C4-2B (cell line): ENCODE measurements at regions not wholly inside any gene's neighbourhood (a gene's known extent, or its start where the extent isn't known, plus 50 kb on each side); places are given as distances from the start of the nearest gene placed in this dataset.

ENCODE experiments used
- ZFX ChIP-seq: fragments of 450-650 bp; IDR thresholded peaks from 2 replicates; pipeline ENCODE4 v1.6.1; 2017
- TF ChIP-seq, protein P1 (sequence below): fragments of 450-650 bp; conservative IDR thresholded peaks from 2 replicates; pipeline ENCODE4 v1.5.1; 2017; ENCODE audit warnings: mild to moderate bottlenecking

GRCh38 chrX:39718981-39719380, 378.8 kb downstream of the BCOR start:
- TF ChIP-seq, protein P1, sequence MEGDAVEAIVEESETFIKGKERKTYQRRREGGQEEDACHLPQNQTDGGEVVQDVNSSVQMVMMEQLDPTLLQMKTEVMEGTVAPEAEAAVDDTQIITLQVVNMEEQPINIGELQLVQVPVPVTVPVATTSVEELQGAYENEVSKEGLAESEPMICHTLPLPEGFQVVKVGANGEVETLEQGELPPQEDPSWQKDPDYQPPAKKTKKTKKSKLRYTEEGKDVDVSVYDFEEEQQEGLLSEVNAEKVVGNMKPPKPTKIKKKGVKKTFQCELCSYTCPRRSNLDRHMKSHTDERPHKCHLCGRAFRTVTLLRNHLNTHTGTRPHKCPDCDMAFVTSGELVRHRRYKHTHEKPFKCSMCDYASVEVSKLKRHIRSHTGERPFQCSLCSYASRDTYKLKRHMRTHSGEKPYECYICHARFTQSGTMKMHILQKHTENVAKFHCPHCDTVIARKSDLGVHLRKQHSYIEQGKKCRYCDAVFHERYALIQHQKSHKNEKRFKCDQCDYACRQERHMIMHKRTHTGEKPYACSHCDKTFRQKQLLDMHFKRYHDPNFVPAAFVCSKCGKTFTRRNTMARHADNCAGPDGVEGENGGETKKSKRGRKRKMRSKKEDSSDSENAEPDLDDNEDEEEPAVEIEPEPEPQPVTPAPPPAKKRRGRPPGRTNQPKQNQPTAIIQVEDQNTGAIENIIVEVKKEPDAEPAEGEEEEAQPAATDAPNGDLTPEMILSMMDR, result no peak
- no peak for TF ChIP-seq ZFX
